Endothelial cell of umbilical vein (primary cell): ENCODE measurements at regions not wholly inside any gene's neighbourhood (a gene's known extent, or its start where the extent isn't known, plus 50 kb on each side); places are given as distances from the start of the nearest gene placed in this dataset.

ENCODE experiments used
- CTCF ChIP-seq, 2 donors: IDR thresholded peaks; 1 replicate in 1 of 2; 2 replicates in 1 of 2; pipeline ENCODE4 v1.5.1; 2011; ENCODE audit warnings: low read length in 2 of 2, mild to moderate bottlenecking in 2 of 2, moderate library complexity in 2 of 2, control low read depth in 1 of 2, inconsistent platforms in 1 of 2, low read depth in 1 of 2; ENCODE audit not compliant: insufficient read depth in 1 of 2; ENCODE audit errors: extremely low read depth in 1 of 2
- EZH2 ChIP-seq: IDR thresholded peaks from 2 replicates; pipeline ENCODE4 v1.6.1; 2012; ENCODE audit warnings: borderline replicate concordance, low read depth, mild to moderate bottlenecking, moderate library complexity, low read length, inconsistent platforms; ENCODE audit not compliant: severe bottlenecking
- GATA2 ChIP-seq: IDR thresholded peaks from 2 replicates; pipeline ENCODE4 v1.7.0; 2011; ENCODE audit warnings: low read depth, mild to moderate bottlenecking, moderate library complexity, mixed read lengths, low read length; ENCODE audit not compliant: insufficient read length, insufficient read depth
- JUN ChIP-seq: IDR thresholded peaks from 2 replicates; pipeline ENCODE4 v1.6.1; 2011; ENCODE audit warnings: borderline replicate concordance, low read depth; ENCODE audit not compliant: insufficient read length, insufficient read depth
- MAX ChIP-seq: IDR thresholded peaks from 2 replicates; pipeline ENCODE4 v1.6.1; 2011; ENCODE audit not compliant: insufficient read depth, insufficient read length
- MYC ChIP-seq: IDR thresholded peaks from one replicate; pipeline ENCODE4 v1.6.1; 2011; ENCODE audit warnings: mild to moderate bottlenecking, low read depth, low read length
- POLR2A ChIP-seq: IDR thresholded peaks from 2 replicates; pipeline ENCODE4 v1.6.1; 2012; ENCODE audit warnings: low read depth, mild to moderate bottlenecking, control low read depth, low read length
- POLR2AphosphoS5 ChIP-seq: IDR thresholded peaks from 2 replicates; pipeline ENCODE4 v1.6.1; 2012; ENCODE audit warnings: low read depth, mild to moderate bottlenecking, control low read depth, low read length, moderate library complexity; ENCODE audit not compliant: insufficient read depth

GRCh38 chr15:37397266-37398022 is 297.1 kb upstream of the MEIS2 start:
- TF ChIP-seq EZH2 (no peak), CTCF (IDR thresholded peaks at IDR 0.05; ENCODE audit: extremely low read depth in 1 of 2, insufficient read depth in 1 of 2, low read depth in 1 of 2, low read length in 2 of 2) (no peak), POLR2A (no peak), POLR2AphosphoS5 (no peak), JUN (no peak), MYC (no peak), GATA2 (no peak), MAX (no peak)
